ENCODE measurements at regions not wholly inside any gene's neighbourhood (a gene's known extent, or its start where the extent isn't known, plus 50 kb on each side); places are given as distances from the start of the nearest gene placed in this dataset.

DNA sequence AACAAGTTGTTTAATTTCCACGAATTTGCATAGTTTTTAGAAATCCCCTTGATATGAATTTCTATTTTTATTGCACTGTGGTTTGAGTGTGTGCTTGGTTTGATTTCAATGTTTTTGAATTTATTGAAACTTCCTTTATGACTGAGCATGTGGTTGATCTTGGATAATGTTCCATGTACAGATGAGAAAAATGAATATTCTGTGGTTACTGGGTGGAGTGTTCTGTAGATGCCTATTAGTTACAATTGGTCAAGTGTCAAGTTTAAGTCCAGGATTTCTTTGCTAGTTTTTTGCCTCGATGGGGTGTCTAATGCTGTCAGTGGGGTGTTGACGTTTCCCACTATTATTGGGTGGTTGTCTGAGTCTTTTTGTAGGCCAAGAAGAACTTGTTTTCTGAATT, 319.5 kb upstream of the ACTBL2 start:
- TF ChIP-seq EZH2 (IDR thresholded peaks at IDR 0.05), result no peak
- TF ChIP-seq, protein P1, sequence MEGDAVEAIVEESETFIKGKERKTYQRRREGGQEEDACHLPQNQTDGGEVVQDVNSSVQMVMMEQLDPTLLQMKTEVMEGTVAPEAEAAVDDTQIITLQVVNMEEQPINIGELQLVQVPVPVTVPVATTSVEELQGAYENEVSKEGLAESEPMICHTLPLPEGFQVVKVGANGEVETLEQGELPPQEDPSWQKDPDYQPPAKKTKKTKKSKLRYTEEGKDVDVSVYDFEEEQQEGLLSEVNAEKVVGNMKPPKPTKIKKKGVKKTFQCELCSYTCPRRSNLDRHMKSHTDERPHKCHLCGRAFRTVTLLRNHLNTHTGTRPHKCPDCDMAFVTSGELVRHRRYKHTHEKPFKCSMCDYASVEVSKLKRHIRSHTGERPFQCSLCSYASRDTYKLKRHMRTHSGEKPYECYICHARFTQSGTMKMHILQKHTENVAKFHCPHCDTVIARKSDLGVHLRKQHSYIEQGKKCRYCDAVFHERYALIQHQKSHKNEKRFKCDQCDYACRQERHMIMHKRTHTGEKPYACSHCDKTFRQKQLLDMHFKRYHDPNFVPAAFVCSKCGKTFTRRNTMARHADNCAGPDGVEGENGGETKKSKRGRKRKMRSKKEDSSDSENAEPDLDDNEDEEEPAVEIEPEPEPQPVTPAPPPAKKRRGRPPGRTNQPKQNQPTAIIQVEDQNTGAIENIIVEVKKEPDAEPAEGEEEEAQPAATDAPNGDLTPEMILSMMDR (IDR thresholded peaks at IDR 0.05), result no peak
